Mesenchymal stem cell (in vitro differentiated cells and primary cell): ENCODE measurements at regions not wholly inside any gene's neighbourhood (a gene's known extent, or its start where the extent isn't known, plus 50 kb on each side); places are given as distances from the start of the nearest gene placed in this dataset.

Experiments
- DNase-seq: peaks from one replicate; pipeline ENCODE4 v3.0.0-alpha.2; 2013
- H2AFZ ChIP-seq: one replicate; pipeline ENCODE4 v1.6.1; 2013; ENCODE audit warnings: low read depth, mild to moderate bottlenecking, control low read depth, inconsistent platforms, low read length, moderate library complexity
- H2AK5ac ChIP-seq: 2 replicates; pipeline ENCODE4 v1.6.1; 2013; ENCODE audit warnings: low read length, moderate library complexity, mild to moderate bottlenecking, inconsistent platforms; ENCODE audit not compliant: severe bottlenecking
- H2BK120ac ChIP-seq: one replicate; pipeline ENCODE4 v1.6.1; 2013; ENCODE audit warnings: low read depth, mild to moderate bottlenecking, inconsistent platforms, low read length, moderate library complexity
- H2BK12ac ChIP-seq, 2 experiments: one replicate each; pipeline ENCODE4 v1.6.1; 2013; ENCODE audit warnings: inconsistent platforms in 2 of 2, low read length in 2 of 2, mild to moderate bottlenecking in 2 of 2, moderate library complexity in 2 of 2, control low read depth in 1 of 2
- H2BK15ac ChIP-seq: one replicate; pipeline ENCODE4 v1.6.1; 2013; ENCODE audit warnings: mild to moderate bottlenecking, low read depth, inconsistent platforms; ENCODE audit not compliant: poor library complexity, severe bottlenecking
- H2BK5ac ChIP-seq: 2 replicates; pipeline ENCODE4 v1.6.1; 2013; ENCODE audit warnings: low read depth, mild to moderate bottlenecking, low read length, control low read depth, inconsistent platforms; ENCODE audit not compliant: poor library complexity, severe bottlenecking
- H3K14ac ChIP-seq, 2 experiments: one replicate each; pipeline ENCODE4 v1.6.1; 2013; ENCODE audit warnings: inconsistent platforms in 2 of 2, low read length in 2 of 2, control low read depth in 1 of 2, mild to moderate bottlenecking in 1 of 2, moderate library complexity in 1 of 2
- H3K18ac ChIP-seq, 2 experiments: one replicate each; pipeline ENCODE4 v1.6.1; 2013; ENCODE audit warnings: inconsistent platforms in 2 of 2, low read length in 2 of 2, control low read depth in 1 of 2, low read depth in 1 of 2, mild to moderate bottlenecking in 1 of 2
- H3K23ac ChIP-seq, 2 experiments: one replicate each; pipeline ENCODE4 v1.6.1; 2013; ENCODE audit warnings: inconsistent platforms in 2 of 2, low read length in 2 of 2, mild to moderate bottlenecking in 2 of 2, moderate library complexity in 2 of 2, control low read depth in 1 of 2
- H3K27ac ChIP-seq: 2 replicates; pipeline ENCODE4 v1.5.1; 2013; ENCODE audit warnings: mild to moderate bottlenecking, moderate library complexity, low read length, control low read depth, inconsistent platforms; ENCODE audit not compliant: poor library complexity, severe bottlenecking
- H3K27me3 ChIP-seq, 2 experiments: 2 replicates each; pipeline versions ENCODE4 v1.6.1 to v1.7.0; 2013; ENCODE audit warnings: low read length in 2 of 2, mild to moderate bottlenecking in 2 of 2, moderate library complexity in 2 of 2, control low read depth in 1 of 2, inconsistent platforms in 1 of 2; ENCODE audit not compliant: control insufficient read depth in 1 of 2, insufficient read depth in 1 of 2
- H3K36me3 ChIP-seq, 2 experiments: 2 replicates each; pipeline versions ENCODE4 v1.6.1 to v1.7.0; 2013; ENCODE audit warnings: low read length in 2 of 2, control low read depth in 1 of 2, inconsistent platforms in 1 of 2, low read depth in 1 of 2, mild to moderate bottlenecking in 1 of 2; ENCODE audit not compliant: insufficient read depth in 2 of 2, control insufficient read depth in 1 of 2
- H3K4ac ChIP-seq, 2 experiments: one replicate each; pipeline ENCODE4 v1.6.1; 2013; ENCODE audit warnings: inconsistent platforms in 2 of 2, low read length in 2 of 2, mild to moderate bottlenecking in 2 of 2, moderate library complexity in 2 of 2, control low read depth in 1 of 2, low read depth in 1 of 2
- H3K4me1 ChIP-seq: 2 replicates; pipeline ENCODE4 v1.6.1; 2013; ENCODE audit warnings: low read depth, low read length, control low read depth; ENCODE audit not compliant: control insufficient read depth, insufficient read depth
- H3K4me2 ChIP-seq: 2 replicates; pipeline ENCODE4 v1.6.1; 2013; ENCODE audit warnings: low read length, mild to moderate bottlenecking, inconsistent platforms; ENCODE audit not compliant: poor library complexity, severe bottlenecking
- H3K4me3 ChIP-seq, 2 experiments: 2 replicates each; pipeline versions ENCODE4 v1.5.1 to v1.7.0; 2013; ENCODE audit warnings: low read length in 2 of 2, mild to moderate bottlenecking in 2 of 2, control low read depth in 1 of 2, low read depth in 1 of 2; ENCODE audit not compliant: insufficient read depth in 1 of 2
- H3K79me1 ChIP-seq: replicated peaks from 2 replicates; pipeline ENCODE4 v1.6.1; 2013; ENCODE audit warnings: mild to moderate bottlenecking, control low read depth, low read length, inconsistent platforms; ENCODE audit not compliant: poor library complexity, severe bottlenecking
- H3K9ac ChIP-seq: 2 replicates; pipeline ENCODE4 v1.7.0; 2013; ENCODE audit warnings: mild to moderate bottlenecking, low read length, moderate library complexity
- H3K9me3 ChIP-seq: 2 replicates; pipeline ENCODE4 v1.7.0; 2013; ENCODE audit warnings: mild to moderate bottlenecking, low read length; ENCODE audit not compliant: control insufficient read depth
- H4K8ac ChIP-seq: one replicate; pipeline ENCODE4 v1.6.1; 2013; ENCODE audit warnings: inconsistent platforms, mild to moderate bottlenecking, low read length, moderate library complexity
- H4K91ac ChIP-seq: one replicate; pipeline ENCODE4 v1.6.1; 2013; ENCODE audit warnings: mild to moderate bottlenecking, low read length, inconsistent platforms
- WGBS: methylation state at CpG from one replicate; pipeline ENCODE4 v1.1.7; 2013; ENCODE audit warnings: mixed read lengths; 5-methylcytosine and 5-hydroxymethylcytosine counted together

GRCh38 chr7:116113310-116113709 is 82.7 kb upstream of the TFEC start:
- Histone ChIP-seq H3K36me3 (no peaks in the 10 kb centered on the region), H3K4ac (no peak overlapping the region), H3K27ac (no peak overlapping the region), H4K91ac (no peak overlapping the region), H4K8ac (no peak overlapping the region), H2BK5ac (no peak overlapping the region), H3K27me3 (no peaks in the 10 kb centered on the region), H3K9ac (no peak overlapping the region), H3K4me1 (no peaks in the 10 kb centered on the region), H3K79me1 (no peaks in the 10 kb centered on the region), H3K18ac (no peak overlapping the region), H2AK5ac (no peak overlapping the region), H3K4me2 (no peak overlapping the region), H2BK15ac (no peak overlapping the region), H3K9me3 (no peaks in the 10 kb centered on the region), H3K14ac (no peak overlapping the region), H3K4me3 (no peak overlapping the region), H2AFZ (no peak overlapping the region), H2BK12ac (no peak overlapping the region), H3K23ac (no peak overlapping the region), H2BK120ac (no peak overlapping the region)
- no CpG with 5 or more reads among the region's 1 CpG for WGBS
- DNase-seq = no peak

GRCh38 chr7:116120839-116121238 is 89.5 kb upstream of the TES start:
- H4K8ac ChIP-seq = no peak overlapping the region
- H3K18ac ChIP-seq = no peak overlapping the region
- H3K4me1 ChIP-seq = peaks cover 2% of the 10 kb centered on the region
- H3K27me3 ChIP-seq = no peaks in the 10 kb centered on the region
- H3K14ac ChIP-seq = no peak overlapping the region
- DNase-seq = no peak
- no peak overlapping the region for H3K4me3 ChIP-seq
- no peak overlapping the region for H3K9ac ChIP-seq
- no peak overlapping the region for H2BK12ac ChIP-seq
- no peak overlapping the region for H4K91ac ChIP-seq
- no peak overlapping the region for H3K4me2 ChIP-seq
- H3K9me3 ChIP-seq = no peaks in the 10 kb centered on the region
- no peak overlapping the region for H2AFZ ChIP-seq
- H2BK5ac ChIP-seq = no peak overlapping the region
- no peaks in the 10 kb centered on the region for H3K79me1 ChIP-seq
- H3K23ac ChIP-seq = no peak overlapping the region
- no peak overlapping the region for H3K4ac ChIP-seq
- no peaks in the 10 kb centered on the region for H3K36me3 ChIP-seq
- no peak overlapping the region for H2BK120ac ChIP-seq
- H3K27ac ChIP-seq = no peak overlapping the region
- no peak overlapping the region for H2BK15ac ChIP-seq
- no peak overlapping the region for H2AK5ac ChIP-seq

GRCh38 chr7:116122972-116123595 is 87.3 kb upstream of the TES start:
- H3K4ac ChIP-seq = no peak overlapping the region
- H3K4me3 ChIP-seq = no peak overlapping the region
- 76% methylated on average over 2 of the region's 3 CpGs for WGBS
- DNase-seq = peak; percentile 47
- H3K9ac ChIP-seq = no peak overlapping the region
- no peaks in the 10 kb centered on the region for H3K27me3 ChIP-seq
- H2AK5ac ChIP-seq = no peak overlapping the region
- H3K79me1 ChIP-seq = no peaks in the 10 kb centered on the region
- no peak overlapping the region for H2BK120ac ChIP-seq
- H3K4me1 ChIP-seq = peaks cover 2% of the 10 kb centered on the region
- no peaks in the 10 kb centered on the region for H3K36me3 ChIP-seq
- H4K8ac ChIP-seq = no peak overlapping the region
- no peak overlapping the region for H3K18ac ChIP-seq
- H4K91ac ChIP-seq = no peak overlapping the region
- H3K9me3 ChIP-seq = peaks cover 8% of the 10 kb centered on the region
- H2AFZ ChIP-seq = no peak overlapping the region
- no peak overlapping the region for H3K23ac ChIP-seq
- no peak overlapping the region for H2BK5ac ChIP-seq
- H3K27ac ChIP-seq = no peak overlapping the region
- no peak overlapping the region for H2BK15ac ChIP-seq
- no peak overlapping the region for H3K4me2 ChIP-seq
- H2BK12ac ChIP-seq = no peak overlapping the region
- H3K14ac ChIP-seq = no peak overlapping the region

DNA sequence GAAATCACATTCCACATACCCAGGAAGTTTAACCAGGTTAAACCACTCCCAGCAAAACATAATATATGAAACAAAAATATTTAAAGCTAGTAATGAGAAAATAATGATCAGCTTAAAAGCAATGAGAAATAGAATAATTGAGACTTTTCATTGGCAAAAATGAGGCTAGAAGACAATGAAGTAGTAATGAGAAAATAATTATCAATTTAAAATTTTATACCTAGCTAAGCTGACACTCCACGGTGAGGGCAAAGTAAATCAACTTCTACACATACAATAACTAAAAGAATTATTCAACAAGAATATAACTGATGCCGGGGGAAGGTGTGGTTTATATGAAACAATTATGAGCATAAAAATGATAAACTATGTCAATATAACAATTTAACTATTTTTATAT is 82.2 kb upstream of the TES start:
- no peaks in the 10 kb centered on the region for H3K4me1 ChIP-seq
- H4K91ac ChIP-seq = no peak overlapping the region
- H2AK5ac ChIP-seq = no peak overlapping the region
- H4K8ac ChIP-seq = no peak overlapping the region
- WGBS = no CpG with 5 or more reads among the region's 2 CpGs
- no peak overlapping the region for H3K9ac ChIP-seq
- H3K27ac ChIP-seq = no peak overlapping the region
- no peak overlapping the region for H2BK15ac ChIP-seq
- no peak overlapping the region for H3K4ac ChIP-seq
- H3K9me3 ChIP-seq = peaks cover 17% of the 10 kb centered on the region
- DNase-seq = no peak
- H2AFZ ChIP-seq = no peak overlapping the region
- H3K27me3 ChIP-seq = no peaks in the 10 kb centered on the region
- H3K36me3 ChIP-seq = no peaks in the 10 kb centered on the region
- no peak overlapping the region for H3K18ac ChIP-seq
- H3K14ac ChIP-seq = no peak overlapping the region
- no peak overlapping the region for H3K23ac ChIP-seq
- H3K79me1 ChIP-seq = no peaks in the 10 kb centered on the region
- no peak overlapping the region for H2BK120ac ChIP-seq
- no peak overlapping the region for H3K4me3 ChIP-seq
- H2BK12ac ChIP-seq = no peak overlapping the region
- no peak overlapping the region for H2BK5ac ChIP-seq
- no peak overlapping the region for H3K4me2 ChIP-seq
